T47D (cell line): ENCODE measurements at regions not wholly inside any gene's neighbourhood (a gene's known extent, or its start where the extent isn't known, plus 50 kb on each side); places are given as distances from the start of the nearest gene placed in this dataset.

Experiments used
- DNase-seq, 2 experiments: peaks; one replicate each; pipeline versions ENCODE4 v3.0.0 to v3.0.0-alpha.2; 2011 to 2012; ENCODE audit warnings: low read depth in 1 of 2, low spot score in 1 of 2
- JUND ChIP-seq: IDR thresholded peaks from 2 replicates; pipeline ENCODE4 v1.6.1; 2012; ENCODE audit warnings: low read depth
- in situ Hi-C: cut with HindIII; loops from 2 replicates; pipeline ENCODE4 v1.10.0; 2016; ENCODE audit warnings: low sequenced_read_pairs, low pct_unique_long_range_greater_than_20kb

- DNase-seq = no peak
- no peak for TF ChIP-seq JUND
- in situ Hi-C loops = no loop called here
These were observed 647.2 kb upstream of the BCHE start for GRCh38 chr3:166484470-166484869.

- no peak for DNase-seq
- TF ChIP-seq JUND = no peak
- in situ Hi-C loops = no loop called here
These were observed 644.1 kb upstream of the BCHE start for GRCh38 chr3:166481340-166481739.

- no peak for DNase-seq
- no peak for TF ChIP-seq JUND
- in situ Hi-C loops = no loop called here
These were observed 641.1 kb upstream of the BCHE start for GRCh38 chr3:166478356-166478755.

- no peak for DNase-seq
- in situ Hi-C loops = no loop called here
- TF ChIP-seq JUND = no peak
These were observed 636.3 kb upstream of the BCHE start for GRCh38 chr3:166473501-166473900.

GRCh38 chr3:166472015-166472414 is 634.8 kb upstream of the BCHE start:
- no peak for TF ChIP-seq JUND
- in situ Hi-C loops = no loop called here

GRCh38 chr3:166471074-166471767 is 634.0 kb upstream of the BCHE start:
- TF ChIP-seq JUND = no peak
- in situ Hi-C loops = no loop called here
- no peak for DNase-seq

More at GRCh38 chr3:166472015-166472414, 634.8 kb upstream of the BCHE start:
- DNase-seq = no peak

GRCh38 chr3:166462891-166463470 is 625.8 kb upstream of the BCHE start:
- TF ChIP-seq JUND = no peak
- no peak for DNase-seq

GRCh38 chr3:166461626-166462025 is 624.4 kb upstream of the BCHE start:
- DNase-seq = no peak
- in situ Hi-C loops = no loop called here
- no peak for TF ChIP-seq JUND

More at GRCh38 chr3:166462891-166463470, 625.8 kb upstream of the BCHE start:
- in situ Hi-C loops = no loop called here

GRCh38 chr3:166457382-166457781 is 620.2 kb upstream of the BCHE start:
- in situ Hi-C loops = no loop called here
- no peak for TF ChIP-seq JUND
- no peak for DNase-seq

- no peak for DNase-seq
- in situ Hi-C loops = no loop called here
- TF ChIP-seq JUND = no peak
These were observed 619.1 kb upstream of the BCHE start for GRCh38 chr3:166456286-166456685.

GRCh38 chr3:166455744-166456143 is 618.5 kb upstream of the BCHE start:
- DNase-seq = no peak
- in situ Hi-C loops = no loop called here
- TF ChIP-seq JUND = no peak

GRCh38 chr3:166453478-166453877 is 616.3 kb upstream of the BCHE start:
- in situ Hi-C loops = no loop called here
- DNase-seq = no peak
- no peak for TF ChIP-seq JUND

- in situ Hi-C loops = no loop called here
- no peak for TF ChIP-seq JUND
- no peak for DNase-seq
These were observed 614.8 kb upstream of the BCHE start for GRCh38 chr3:166451997-166452396.

GRCh38 chr3:166447513-166447912 is 610.3 kb upstream of the BCHE start:
- no peak for TF ChIP-seq JUND
- DNase-seq = no peak
- in situ Hi-C loops = no loop called here
